LHCN-M2 (cell line): ENCODE measurements at regions not wholly inside any gene's neighbourhood (a gene's known extent, or its start where the extent isn't known, plus 50 kb on each side); places are given as distances from the start of the nearest gene placed in this dataset.
"Not testable (repeated sequence)": the region's sequence is repeated elsewhere in the genome, so short reads cannot be mapped to it uniquely, and the experiment has no call there.

Source experiments
- DNase-seq: peaks from one replicate; pipeline ENCODE4 v3.0.0-alpha.2; 2012; ENCODE audit warnings: low read depth

DNA sequence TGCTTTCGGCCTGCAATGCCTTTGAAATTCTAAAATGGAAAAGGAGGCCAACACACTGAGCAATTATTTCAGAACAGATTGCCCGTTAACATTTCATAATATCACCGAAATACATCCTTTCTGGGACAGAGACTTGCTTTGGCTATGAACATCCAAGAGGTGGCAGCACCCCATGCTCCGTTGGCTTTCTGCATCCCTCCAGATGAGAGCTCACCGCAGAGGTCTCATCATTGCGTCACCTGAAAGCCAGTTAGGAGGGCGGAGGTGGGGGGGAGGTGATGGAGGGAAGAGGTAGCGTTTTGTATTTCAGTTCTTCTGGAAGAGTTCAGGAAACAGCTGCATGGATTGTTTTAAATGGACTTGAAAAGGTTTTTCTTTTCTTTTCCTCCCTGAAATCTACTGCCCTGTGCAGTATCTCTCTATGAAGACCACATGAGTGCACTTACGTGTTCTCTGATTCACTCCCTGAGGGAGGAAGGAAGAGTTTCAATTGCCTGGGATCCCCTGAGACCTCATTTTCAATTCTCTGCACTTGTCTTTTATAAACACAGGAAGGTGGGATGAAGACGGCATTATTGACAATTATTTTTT, 166.8 kb upstream of the PGRMC2 start:
- DNase-seq: peak; percentile 96

DNA sequence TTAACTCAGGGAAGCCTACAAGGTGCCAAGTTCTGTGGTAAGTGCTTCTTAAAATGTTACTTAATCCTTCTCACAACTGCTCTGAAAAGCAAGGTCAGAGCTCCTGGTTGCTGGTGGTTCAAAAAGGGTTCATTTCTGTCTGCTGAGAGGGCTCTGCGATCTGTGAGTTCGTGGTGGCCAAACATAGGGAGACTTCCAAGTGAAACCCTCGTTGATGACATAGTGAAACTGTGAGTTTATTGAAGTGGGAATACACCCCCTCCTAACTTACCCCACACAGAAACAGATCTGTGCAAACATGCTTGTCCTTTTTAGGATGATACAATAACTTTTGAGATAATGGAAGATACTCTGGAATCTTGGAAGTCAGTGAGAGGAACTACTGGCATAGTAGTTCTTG, 164.8 kb upstream of the PGRMC2 start:
- DNase-seq: no peak

DNA sequence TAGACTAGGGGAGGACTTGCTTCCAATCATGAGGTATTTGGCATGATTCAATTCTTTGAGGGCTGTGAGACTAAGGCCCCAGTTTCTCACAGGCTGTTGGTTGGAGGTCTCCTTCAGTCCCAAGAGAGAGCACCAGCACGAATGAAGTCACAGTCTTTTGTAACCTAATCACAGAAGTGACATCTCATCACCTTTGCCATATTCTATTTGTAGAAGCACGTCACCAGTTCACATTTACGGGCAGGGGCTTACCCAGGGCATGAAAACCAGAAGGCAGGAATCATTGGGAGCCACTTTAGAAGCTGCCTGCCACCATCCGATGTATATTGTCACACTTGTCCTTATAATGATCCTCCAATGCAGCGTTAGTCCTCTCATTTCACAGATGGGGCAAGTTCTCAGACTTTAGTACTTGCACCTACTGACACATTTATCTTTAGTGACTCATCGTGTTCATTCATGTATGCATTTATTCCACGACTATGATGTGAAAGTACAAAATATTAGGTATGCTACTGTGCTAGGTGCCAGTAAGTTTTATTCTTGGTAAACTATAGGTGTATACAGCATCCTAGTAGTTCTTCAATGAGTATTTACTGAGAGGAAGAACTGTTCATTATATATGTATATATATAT, 163.8 kb upstream of the PGRMC2 start:
- DNase-seq: no peak

DNA sequence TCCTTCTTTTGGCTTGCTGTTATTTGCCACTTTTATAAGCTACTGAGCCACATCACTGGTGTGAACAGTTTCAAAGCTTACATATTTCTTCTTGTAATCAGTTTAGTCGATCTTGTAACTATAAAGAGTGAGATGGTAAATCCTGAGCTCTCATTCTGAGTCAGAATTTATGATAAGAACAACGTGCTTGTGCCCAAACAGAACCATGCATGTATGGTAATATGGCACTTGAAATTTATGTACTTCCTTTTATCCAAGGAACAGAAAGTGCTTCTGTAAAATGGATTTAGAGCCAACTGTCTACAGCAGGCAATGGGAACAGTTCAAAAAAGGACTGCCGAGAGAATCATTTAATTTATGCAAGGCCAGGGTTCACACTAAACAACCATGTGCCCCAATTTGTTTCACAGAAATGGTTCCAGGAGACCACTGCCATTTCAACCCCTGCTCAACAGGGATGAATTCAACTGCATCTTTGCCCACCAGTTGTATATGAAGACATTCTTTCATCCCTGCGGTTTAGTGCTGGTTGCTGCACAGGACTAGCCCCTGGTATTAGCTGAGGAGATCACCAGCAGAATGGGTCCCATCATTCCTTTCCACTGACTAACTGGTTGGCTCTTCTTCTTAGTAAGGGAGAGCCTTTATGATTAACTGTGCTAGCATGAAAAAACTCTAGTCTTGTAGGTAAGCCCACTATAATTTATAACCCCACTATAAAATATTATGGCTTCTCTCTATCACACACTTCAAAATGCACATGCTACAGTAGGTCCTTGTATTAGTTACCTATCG, 162.9 kb upstream of the PGRMC2 start:
- DNase-seq: no peak

DNA sequence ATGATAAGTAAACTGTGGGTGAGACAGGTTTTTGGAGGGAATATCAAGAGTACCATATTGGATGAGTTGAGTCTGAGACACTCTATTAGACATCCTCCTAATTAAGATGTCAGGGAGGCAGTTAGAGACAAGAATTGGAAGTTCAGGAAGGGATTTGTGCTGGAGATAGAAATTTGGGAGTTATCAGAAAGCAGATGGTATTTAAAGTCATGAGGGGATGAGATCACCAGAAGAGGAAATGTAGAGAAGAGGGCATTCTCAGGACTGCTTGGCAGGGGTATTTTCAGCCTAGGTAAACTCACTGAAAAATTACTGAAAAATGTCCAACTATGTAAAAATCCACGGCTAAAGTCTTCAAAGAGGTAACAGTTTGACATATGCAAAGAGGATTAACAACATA, 161.6 kb upstream of the PGRMC2 start:
- no peak for DNase-seq

DNA sequence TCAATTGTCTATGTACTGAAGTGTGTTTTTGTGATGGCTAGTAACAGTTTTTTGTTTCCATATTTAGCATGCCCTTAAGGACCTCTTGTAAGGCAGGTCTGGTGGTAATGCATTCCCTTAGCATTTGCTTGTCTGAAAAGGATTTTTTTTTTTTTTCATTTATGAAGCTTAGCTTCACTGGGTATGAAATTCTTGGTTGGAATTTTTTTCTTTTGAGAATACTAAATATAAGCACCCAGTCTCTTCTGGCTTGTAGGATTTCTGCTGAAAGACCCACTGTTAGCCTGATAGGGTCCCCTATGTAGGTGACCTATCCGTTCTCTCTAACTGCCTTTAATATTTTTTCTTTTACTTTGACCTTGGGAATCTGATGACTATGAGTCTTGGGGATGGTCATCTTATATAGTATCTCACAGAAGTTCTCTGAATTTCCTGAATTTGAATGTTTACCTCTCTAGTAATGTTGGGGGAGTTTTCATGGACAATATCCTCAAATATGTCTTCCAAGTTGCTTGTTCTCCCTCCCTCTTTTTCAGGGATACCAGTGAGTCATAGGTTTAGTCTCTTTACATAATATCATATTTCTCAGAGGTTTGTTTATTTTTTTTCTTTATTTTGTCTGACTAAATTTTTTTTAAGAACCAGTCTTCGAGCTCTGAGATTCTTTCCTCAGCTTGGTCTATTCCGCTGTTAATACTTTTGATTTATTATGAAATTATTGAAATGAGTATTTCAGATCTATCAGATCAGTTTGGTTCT, 157.1 kb upstream of the PGRMC2 start:
- DNase-seq: peak; percentile 44

DNA sequence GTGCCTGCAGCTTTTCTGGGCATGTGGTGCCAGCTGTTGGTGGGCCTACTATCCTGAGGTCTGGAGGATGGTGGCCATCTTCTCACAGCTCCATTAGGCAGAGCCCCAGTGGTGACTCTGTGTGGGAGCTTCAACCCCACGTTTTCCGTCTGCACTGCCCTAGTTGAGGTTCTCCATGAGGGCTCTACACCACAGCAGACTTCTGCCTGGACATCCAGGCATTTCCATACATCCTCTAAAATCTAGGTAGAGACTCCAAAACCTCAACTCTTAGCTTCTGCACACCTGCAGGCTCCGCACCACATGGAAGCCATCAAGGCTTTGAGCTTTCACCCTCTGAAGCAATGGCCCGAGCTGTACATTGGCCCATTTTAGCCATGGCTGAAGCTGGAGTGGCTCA, 153.3 kb upstream of the PGRMC2 start:
- DNase-seq: no peak

DNA sequence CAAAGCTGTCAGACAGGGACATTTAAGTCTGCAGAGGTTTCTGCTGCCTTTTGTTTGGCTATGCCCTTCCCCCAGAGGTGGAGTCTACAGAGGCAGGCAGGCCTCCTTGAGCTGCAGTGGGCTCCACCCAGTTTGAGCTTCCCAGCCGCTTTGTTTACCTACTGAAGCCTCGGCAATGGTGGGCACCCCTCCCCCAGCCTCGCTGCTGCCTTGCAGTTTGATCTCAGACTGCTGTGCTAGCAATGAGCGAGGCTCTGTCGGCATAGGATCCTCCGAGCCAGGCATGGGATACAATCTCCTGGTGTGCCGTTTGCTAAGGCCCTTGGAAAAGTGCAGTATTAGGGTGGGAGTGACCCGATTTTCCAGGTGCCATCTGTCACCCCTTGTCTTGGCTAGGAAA, 149.4 kb upstream of the PGRMC2 start:
- not testable (repeated sequence) for DNase-seq

DNA sequence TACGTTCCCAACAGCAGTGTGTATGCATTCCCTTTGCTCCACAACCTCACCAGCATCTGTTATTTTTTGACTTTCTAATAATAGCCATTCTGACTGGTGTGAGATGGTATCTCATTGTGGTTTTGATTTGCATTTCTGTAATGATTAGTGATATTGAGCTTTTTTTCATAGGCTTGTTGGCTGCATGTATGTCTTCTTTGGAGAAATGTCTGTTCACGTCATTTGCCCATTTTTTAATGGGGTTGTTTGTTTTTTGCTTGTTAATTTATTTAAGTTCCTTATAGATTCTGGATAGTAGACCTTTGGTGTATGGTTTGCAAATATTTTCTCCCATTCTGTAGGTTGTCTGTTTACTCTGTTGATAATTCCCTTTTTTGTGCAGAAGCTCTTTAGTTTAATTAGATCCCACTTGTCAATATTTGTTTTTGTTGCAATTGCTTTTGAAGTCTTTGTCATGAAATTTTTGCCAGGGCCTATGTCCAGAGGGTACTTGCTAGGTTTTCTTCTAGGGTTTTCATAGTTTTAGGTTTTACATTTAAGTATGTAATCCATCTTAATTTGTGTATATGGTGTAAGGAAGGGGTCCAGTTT, 141.5 kb upstream of the PGRMC2 start:
- DNase-seq: not testable (repeated sequence)

DNA sequence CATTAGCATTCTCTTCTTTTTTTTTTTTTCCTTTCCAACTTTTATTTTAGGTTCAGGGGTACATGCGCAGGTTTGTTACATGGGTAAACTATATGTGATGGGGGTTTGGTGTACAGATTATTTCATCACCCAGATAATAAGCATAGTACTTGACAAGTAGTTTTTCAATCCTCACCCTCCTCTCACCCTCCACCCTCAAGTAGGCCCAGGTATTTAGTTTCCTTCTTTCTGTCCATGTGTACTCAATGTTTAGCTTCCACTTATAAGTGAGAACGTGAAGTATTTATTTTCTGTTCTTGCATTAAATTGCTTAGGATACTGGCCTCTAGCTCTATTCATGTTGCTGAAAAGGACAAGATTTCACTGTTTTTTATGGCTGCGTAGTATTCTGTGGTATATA, 140.8 kb upstream of the PGRMC2 start:
- DNase-seq: no peak

DNA sequence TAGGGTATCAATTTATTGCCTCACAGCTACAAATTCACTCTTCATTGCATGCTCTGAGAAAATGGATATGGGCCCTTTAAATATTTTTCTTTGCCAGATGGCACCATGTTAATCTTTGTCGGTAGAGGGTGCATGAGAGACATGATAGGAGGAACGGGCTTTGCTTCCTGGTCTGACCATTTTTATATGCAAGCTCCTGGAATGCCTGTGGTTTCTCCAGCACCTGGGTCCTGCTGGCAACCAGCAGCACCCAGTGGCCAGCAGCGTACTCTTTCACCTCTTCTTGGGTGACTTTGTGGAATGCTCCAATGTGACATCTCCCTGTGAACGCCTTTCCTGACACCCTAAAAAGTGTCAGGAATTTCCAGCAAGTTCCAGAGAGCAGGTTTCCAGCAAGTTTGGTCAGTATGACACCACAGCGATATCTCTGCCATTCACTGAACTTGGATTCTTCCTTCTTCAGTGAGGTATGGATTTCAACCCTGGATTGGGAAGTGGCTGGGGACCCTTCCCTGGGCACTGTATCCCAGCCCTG, 140.3 kb upstream of the PGRMC2 start:
- peak; percentile 79 for DNase-seq

DNA sequence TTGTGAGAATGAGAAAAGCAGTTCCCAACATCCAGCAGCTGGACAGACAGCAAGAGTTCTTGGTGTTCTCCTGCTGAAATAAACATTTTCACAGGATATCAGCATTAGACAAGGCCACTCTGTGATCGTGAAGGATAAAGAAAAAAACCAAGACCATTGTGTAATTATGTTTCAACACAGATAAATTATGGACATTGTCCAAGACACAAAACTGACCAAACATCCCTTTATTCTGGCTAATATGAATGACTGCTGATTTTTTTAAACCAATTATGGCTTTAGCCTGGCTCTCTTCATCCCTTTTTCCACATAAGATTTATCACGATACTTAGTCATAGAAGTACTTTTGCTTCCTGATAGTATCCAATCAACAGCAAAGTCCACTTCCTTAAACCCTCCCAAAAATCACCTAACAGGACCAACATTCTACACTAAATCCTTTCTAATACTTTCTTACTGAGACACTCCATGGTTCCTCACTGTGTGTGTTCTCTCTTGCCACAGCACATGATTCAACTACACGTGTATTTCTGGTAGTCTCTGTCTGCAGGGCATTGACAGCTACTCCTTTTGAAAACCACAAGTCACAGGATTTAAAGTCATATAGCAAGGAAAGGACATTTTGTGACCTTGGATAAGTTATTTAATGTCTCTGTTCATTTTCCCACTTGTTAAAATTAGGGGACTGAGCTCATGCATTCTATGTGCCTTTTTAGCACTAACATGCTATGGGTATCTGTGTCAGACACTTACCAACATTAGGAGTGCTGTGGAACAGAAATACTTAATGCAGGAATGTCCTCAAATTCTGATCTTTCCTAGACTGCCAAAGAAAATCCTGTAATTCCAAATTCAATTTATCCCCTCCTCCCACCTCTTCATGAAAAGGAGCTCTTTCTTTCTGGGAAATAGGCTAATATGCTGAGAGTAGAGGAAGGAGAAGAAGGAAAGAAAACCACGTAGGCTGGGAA, 137.2 kb upstream of the PGRMC2 start:
- DNase-seq: peak; percentile 54

DNA sequence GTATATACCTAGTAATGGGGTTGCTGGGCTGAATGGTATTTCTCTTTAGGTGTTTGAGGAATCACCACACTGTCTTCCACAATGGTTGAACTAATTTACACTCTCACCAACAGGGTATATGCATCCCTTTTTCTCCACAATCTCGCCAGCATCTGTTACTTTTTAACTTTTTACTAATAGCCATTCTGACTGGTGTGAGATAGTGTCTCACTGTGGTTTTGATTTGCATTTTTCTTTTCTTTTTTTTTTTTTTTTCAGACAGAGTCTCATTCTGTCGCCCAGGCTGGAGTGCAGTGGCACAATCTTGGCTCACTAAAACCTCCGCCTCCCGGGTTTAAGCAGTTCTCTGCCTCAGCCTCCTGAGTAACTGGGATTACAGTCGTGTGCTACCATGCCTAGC, 134.7 kb upstream of the PGRMC2 start:
- not testable (repeated sequence) for DNase-seq

DNA sequence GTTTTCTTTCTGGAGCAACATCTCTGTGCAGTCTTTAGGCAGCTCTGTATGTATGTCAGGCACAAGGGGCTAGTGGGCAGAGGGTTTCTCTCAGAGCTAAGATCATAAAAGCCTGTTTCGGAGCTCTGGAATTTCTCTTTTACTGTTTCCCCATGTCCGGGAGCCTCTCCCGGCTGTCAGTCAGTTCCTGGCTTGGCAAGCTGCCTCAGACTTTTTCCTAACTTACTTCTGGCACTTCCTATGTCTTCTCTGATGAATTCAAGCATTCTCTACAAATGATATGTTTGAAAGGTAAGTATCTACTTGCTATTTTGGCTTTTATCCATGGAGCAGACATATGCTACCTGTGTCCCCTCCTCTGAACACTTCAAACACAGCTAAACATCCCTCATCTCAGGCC, 129.3 kb upstream of the PGRMC2 start:
- no peak for DNase-seq

DNA sequence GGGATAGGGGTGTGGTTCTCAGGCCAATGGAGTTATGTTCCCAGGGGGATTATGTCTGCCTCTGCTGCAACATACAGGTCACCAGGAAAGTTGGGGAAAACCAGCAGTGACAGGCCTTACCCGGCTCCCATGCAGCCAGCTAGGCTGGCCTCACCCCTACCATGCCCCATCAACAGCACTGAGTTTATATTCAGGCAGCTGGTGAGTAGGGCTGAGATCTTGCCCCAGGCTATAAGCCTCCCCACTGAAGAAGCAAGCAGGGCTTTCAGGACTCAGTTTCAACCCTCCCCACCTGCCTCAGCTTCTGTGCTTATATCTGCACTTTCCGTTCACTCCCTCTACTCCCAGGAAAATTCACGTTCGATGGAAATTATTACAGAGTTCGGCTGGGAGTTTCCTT, 122.4 kb upstream of the PGRMC2 start:
- no peak for DNase-seq

DNA sequence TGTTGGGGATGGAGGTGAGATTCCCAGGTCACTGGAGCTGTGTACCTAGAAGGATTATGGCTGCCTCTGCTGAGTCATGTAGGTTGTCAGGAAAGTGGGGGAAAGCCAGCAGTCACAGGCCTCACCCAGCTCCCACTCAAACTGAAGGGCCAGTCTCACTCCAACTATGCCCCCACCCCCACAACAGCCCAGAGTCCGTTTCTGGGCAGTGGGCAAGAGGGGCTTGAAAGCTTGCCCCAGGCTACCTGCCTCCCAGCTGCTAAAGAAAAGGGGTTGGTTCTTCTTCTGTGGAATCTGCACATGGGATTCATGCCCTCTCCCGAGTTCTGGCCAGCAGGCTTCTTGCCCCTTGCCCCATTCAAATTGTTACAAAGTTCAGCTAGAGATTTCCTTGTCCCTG, 116.0 kb upstream of the PGRMC2 start:
- DNase-seq: no peak

DNA sequence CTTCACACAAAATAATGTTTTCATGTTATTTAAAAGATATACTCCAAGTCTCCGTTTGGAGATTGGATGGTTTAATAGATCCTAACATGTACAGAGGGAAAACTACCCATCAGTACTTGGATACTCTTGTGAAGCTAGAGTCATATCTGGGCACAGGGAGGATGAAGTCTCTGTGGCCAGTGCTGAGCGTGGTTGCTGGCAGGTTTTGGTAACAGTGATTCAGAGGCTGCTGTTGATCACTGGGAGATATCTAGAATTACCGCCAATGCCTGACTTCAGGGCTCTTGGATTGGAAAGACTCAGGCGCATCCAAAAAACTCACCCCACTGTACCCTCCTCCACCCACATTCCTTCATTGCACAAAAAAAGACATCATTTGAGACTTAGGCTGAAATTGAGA, 107.2 kb upstream of the PGRMC2 start:
- peak; percentile 51 for DNase-seq

DNA sequence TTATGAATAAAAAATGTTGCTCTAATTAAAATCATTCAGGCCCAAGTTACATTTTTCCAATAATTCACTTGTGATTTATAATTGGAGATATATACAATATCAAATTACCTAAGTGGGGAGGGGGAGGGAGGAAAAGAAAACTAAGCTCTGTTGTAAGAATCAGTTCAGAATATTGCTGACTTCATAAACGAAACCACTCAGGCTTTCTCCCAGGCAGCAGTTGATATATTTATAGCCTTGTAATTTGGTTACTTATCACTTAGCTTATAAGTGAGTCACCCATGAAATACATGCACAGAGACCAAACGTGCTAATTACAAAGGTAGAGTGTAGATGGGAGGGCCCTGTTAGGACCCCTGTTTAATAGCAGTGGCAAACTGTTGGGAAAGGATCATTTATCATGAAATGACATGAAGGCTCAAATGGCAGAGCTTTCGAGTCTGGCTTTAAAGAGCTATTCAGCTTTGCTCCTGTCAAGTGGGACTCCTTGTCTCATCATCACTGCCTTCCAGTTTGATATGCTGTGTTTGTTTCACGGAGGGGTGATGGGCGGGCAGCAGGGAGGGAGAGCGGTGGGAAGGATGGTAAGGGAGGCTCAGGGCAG, 105.6 kb upstream of the PGRMC2 start:
- peak; percentile 22 for DNase-seq

DNA sequence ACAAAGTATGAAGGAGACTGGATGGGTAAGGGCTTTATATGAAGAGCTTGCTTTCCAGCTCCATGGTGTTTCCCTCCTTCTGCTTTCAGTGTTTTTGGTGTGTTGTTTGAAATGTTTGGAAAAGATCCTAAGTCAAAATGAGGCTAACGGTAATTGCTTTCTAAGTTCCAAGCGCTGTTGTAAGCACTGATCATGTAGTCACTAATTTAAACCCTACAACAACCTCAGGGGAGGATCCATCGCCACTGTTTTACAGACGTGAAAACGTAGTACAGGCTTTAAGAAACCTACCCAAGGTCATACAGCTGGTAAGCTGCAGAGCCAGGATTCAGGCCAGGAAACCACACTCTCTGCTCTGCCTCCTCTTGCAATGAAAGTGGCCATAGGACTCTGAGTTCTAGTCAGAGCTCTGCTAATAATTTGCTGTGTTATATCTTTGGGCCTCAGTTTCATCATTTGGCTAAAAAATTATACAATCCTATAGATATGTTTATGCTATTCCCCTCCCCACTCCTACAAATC, 102.9 kb upstream of the PGRMC2 start:
- DNase-seq: no peak

DNA sequence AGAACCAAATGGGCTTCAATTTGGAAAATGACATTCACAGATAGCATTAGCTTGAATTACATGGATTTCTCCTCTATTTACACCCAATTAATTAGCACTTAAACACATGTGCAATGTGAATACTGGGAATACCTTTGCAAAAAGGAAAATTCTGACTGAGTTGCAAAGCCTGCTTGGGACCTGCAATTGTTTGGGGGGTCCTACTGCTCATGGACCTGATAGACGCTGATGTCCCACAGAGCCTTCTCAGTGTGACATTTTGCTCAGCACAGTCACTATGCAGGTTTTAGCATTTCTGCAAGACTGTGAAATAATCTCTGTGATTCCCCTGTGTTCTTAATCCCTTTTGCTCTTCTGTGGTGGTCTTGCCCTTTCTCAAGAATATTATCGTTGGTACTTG, 101.2 kb upstream of the PGRMC2 start:
- no peak for DNase-seq
